HepG2 (cell line): ENCODE measurements at regions not wholly inside any gene's neighbourhood (a gene's known extent, or its start where the extent isn't known, plus 50 kb on each side); places are given as distances from the start of the nearest gene placed in this dataset.

ENCODE experiments used
- ATAC-seq: fragments of 200-7000 bp; cut with Tn5 transposase; 3 replicates; pipeline ENCODE4 v1.9.1; 2020; ENCODE audit warnings: mild to moderate bottlenecking, moderate library complexity
- BruUV-seq: library from RNA; stranded (reverse); fragments of 400-500 nt; replicated peaks from 2 replicates; lab custom pipeline; 2021; lab: Mats Ljungman, UMichigan
- CTCF ChIA-PET: fragments of 300-600 bp; formaldehyde crosslinking; extraction: SDS; loops from one replicate; lab custom pipeline; 2021; ENCODE audit warnings: low total read pairs, inconsistent platforms, low intra/inter-chr PET ratio; lab: Yijun Ruan, JAX
- POLR2A ChIA-PET: fragments of 350-600 bp; sonication (Branson Sonifier 250); formaldehyde crosslinking; loops from one replicate; lab custom pipeline; 2020; ENCODE audit warnings: antibody characterized with exemption, inconsistent platforms; lab: Yijun Ruan, JAX
- DNase-seq: peaks from one replicate; pipeline ENCODE4 v3.0.0-alpha.2; 2015; ENCODE audit warnings: low spot score
- FAIRE-seq: peaks from 3 replicates; lab custom pipeline; 2011; peaks lifted over from hg19 to GRCh38; lab: Jason Lieb, UNC
- H2AFZ ChIP-seq: one replicate; pipeline ENCODE4 v1.6.1; 2011; ENCODE audit warnings: low read length, inconsistent platforms
- H3K27ac ChIP-seq: fragments of 300-600 bp; 3 replicates; pipeline ENCODE4 v1.8.0; 2011; ENCODE audit warnings: mixed run types, mild to moderate bottlenecking, mixed read lengths, low read length, inconsistent platforms; ENCODE audit not compliant: insufficient read depth; ENCODE audit errors: extremely low read length
- H3K27me3 ChIP-seq, 2 experiments: fragments of 200-600 bp in 1 of 2; 2 replicates in 1 of 2; 3 replicates in 1 of 2; pipeline versions ENCODE4 v1.6.0 to v1.8.0; 2011; ENCODE audit warnings: low read length in 2 of 2, mild to moderate bottlenecking in 2 of 2, moderate library complexity in 2 of 2, inconsistent platforms in 1 of 2; ENCODE audit not compliant: insufficient read depth in 2 of 2, control insufficient read depth in 1 of 2
- H3K36me3 ChIP-seq, 2 experiments: fragments of 200-600 bp in 1 of 2; replicated peaks in 1 of 2; 2 replicates in 1 of 2; 3 replicates in 1 of 2; pipeline versions ENCODE4 v1.5.1 to v1.8.0; 2011; ENCODE audit warnings: low read length in 2 of 2, inconsistent platforms in 1 of 2; ENCODE audit not compliant: insufficient read depth in 2 of 2, control insufficient read depth in 1 of 2
- H3K4me1 ChIP-seq: 2 replicates; pipeline ENCODE4 v1.5.1; 2012; ENCODE audit warnings: low read length, inconsistent platforms; ENCODE audit not compliant: insufficient read depth
- H3K4me2 ChIP-seq: 2 replicates; pipeline ENCODE4 v1.6.0; 2011; ENCODE audit warnings: low read depth, low read length, inconsistent platforms
- H3K4me3 ChIP-seq, 3 experiments: fragments of 200-600 bp in 1 of 3; sonication (generic), shearing (Covaris generic) in 1 of 3; replicated peaks in 1 of 3; 2 replicates each; pipeline ENCODE4 v1.5.1; 2011 to 2016; ENCODE audit warnings: low read length in 3 of 3, inconsistent platforms in 2 of 3, low read depth in 2 of 3, mild to moderate bottlenecking in 2 of 3, control low read depth in 1 of 3, mixed read lengths in 1 of 3; ENCODE audit not compliant: insufficient read depth in 1 of 3
- H3K79me2 ChIP-seq: one replicate; pipeline ENCODE4 v1.6.1; 2011; ENCODE audit warnings: low read length, inconsistent platforms; ENCODE audit not compliant: insufficient read depth
- H3K9ac ChIP-seq: 2 replicates; pipeline ENCODE4 v1.6.0; 2011; ENCODE audit warnings: mild to moderate bottlenecking, low read depth, low read length, inconsistent platforms; ENCODE audit not compliant: insufficient read depth
- H3K9me3 ChIP-seq: 2 replicates; pipeline ENCODE4 v1.5.1; 2012; ENCODE audit warnings: mild to moderate bottlenecking, low read length
- H4K20me1 ChIP-seq: 2 replicates; pipeline ENCODE4 v1.6.0; 2011; ENCODE audit warnings: inconsistent platforms, mild to moderate bottlenecking, low read length, moderate library complexity; ENCODE audit not compliant: insufficient read depth
- ARNTL ChIP-seq: sonication (generic); formaldehyde crosslinking; IDR thresholded peaks from 2 replicates; pipeline ENCODE4 v1.4.0; 2020; ENCODE audit warnings: mild to moderate bottlenecking, missing genetic modification reagents
- CENPX ChIP-seq: sonication (generic); formaldehyde crosslinking; IDR thresholded peaks from 2 replicates; pipeline ENCODE4 v1.9.0; 2021; ENCODE audit warnings: mild to moderate bottlenecking, missing genetic modification reagents, moderate library complexity
- MAFK ChIP-seq, 2 experiments: IDR thresholded peaks in 1 of 2; conservative IDR thresholded peaks in 1 of 2; 2 replicates each; pipeline ENCODE4 v1.6.1; 2011; ENCODE audit warnings: improper control_type of control experiment in 2 of 2, low read length in 2 of 2
- ZNF614 ChIP-seq: IDR thresholded peaks from 2 replicates; pipeline ENCODE4 v1.6.1; 2018; ENCODE audit warnings: missing biosample characterization, missing genetic modification reagents, inconsistent platforms, borderline replicate concordance
- WGBS: methylation state at CpG from one replicate; pipeline ENCODE4 v1.1.6; 2017; ENCODE audit warnings: low lambda C conversion rate; 5-methylcytosine and 5-hydroxymethylcytosine counted together
- in situ Hi-C: cut with HindIII; loops from 2 replicates; pipeline ENCODE4 v1.10.0; 2017; ENCODE audit warnings: low pct_unique_long_range_greater_than_20kb; ENCODE audit not compliant: extremely low pct_ligation_motif_present
- intact Hi-C: fragments of 100-400 bp; cut with micrococcal nuclease; formaldehyde crosslinking; loops from one replicate; pipeline ENCODE4 v1.10.0; 2022; ENCODE audit not compliant: unreplicated experiment
- TF ChIP-seq, protein P1 (sequence below): sonication (generic); formaldehyde crosslinking; IDR thresholded peaks from one replicate; pipeline ENCODE4 v1.5.1; 2020; ENCODE audit warnings: mild to moderate bottlenecking, missing genetic modification reagents; ENCODE audit errors: not compliant biosample characterization

DNA sequence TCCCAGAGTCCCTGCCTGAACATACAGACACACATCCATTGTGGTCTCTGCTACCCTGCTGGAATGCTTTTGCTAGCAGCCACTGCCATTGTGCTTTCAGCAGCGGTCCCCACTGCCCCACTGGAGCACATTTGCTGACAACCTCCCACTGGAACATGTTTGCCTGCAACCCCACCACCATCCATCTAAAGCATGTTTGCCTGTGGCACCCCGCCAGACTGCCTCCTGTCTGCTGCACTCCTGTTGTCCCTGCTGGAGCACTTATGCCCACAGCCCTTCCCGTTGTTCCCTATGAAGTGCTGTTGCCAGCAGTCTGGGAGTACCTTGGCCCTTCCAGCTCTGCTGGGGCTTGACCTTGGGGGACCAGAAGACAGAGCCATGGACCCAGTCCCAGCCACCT is 136.3 kb downstream of the ARL5B start:
- no peaks in the 10 kb centered on the region for H3K36me3 ChIP-seq
- H3K4me2 ChIP-seq: no peak overlapping the region
- no peak for TF ChIP-seq ARNTL (CRISPR knock-in tag)
- no peak for TF ChIP-seq CENPX (CRISPR knock-in tag)
- TF ChIP-seq, protein P1, sequence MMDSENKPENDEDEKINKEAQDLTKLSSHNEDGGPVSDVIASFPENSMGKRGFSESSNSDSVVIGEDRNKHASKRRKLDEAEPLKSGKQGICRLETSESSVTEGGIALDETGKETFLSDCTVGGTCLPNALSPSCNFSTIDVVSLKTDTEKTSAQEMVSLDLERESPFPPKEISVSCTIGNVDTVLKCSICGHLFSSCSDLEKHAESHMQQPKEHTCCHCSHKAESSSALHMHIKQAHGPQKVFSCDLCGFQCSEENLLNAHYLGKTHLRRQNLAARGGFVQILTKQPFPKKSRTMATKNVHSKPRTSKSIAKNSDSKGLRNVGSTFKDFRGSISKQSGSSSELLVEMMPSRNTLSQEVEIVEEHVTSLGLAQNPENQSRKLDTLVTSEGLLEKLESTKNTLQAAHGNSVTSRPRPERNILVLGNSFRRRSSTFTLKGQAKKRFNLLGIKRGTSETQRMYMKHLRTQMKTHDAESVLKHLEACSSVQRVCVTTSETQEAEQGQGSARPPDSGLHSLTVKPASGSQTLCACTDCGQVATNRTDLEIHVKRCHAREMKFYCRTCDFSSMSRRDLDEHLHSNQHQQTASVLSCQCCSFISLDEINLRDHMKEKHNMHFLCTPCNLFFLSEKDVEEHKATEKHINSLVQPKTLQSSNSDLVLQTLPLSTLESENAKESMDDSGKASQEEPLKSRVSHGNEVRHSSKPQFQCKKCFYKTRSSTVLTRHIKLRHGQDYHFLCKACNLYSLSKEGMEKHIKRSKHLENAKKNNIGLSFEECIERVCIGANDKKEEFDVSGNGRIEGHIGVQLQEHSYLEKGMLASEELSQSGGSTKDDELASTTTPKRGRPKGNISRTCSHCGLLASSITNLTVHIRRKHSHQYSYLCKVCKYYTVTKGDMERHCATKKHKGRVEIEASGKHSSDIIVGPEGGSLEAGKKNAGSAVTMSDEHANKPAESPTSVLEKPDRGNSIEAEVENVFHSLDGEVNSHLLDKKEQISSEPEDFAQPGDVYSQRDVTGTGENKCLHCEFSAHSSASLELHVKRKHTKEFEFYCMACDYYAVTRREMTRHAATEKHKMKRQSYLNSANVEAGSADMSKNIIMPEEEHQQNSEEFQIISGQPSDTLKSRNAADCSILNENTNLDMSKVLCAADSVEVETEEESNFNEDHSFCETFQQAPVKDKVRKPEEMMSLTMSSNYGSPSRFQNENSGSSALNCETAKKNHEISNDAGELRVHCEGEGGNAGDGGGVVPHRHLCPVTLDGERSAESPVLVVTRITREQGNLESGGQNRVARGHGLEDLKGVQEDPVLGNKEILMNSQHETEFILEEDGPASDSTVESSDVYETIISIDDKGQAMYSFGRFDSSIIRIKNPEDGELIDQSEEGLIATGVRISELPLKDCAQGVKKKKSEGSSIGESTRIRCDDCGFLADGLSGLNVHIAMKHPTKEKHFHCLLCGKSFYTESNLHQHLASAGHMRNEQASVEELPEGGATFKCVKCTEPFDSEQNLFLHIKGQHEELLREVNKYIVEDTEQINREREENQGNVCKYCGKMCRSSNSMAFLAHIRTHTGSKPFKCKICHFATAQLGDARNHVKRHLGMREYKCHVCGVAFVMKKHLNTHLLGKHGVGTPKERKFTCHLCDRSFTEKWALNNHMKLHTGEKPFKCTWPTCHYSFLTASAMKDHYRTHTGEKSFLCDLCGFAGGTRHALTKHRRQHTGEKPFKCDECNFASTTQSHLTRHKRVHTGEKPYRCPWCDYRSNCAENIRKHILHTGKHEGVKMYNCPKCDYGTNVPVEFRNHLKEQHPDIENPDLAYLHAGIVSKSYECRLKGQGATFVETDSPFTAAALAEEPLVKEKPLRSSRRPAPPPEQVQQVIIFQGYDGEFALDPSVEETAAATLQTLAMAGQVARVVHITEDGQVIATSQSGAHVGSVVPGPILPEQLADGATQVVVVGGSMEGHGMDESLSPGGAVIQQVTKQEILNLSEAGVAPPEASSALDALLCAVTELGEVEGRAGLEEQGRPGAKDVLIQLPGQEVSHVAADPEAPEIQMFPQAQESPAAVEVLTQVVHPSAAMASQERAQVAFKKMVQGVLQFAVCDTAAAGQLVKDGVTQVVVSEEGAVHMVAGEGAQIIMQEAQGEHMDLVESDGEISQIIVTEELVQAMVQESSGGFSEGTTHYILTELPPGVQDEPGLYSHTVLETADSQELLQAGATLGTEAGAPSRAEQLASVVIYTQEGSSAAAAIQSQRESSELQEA: no peak
- no peak for TF ChIP-seq MAFK (conservative IDR thresholded peaks at IDR 0.05 in 1 of 2, IDR thresholded peaks at IDR 0.05 in 1 of 2; ENCODE audit: low read length in 2 of 2)
- TF ChIP-seq ZNF614: no peak
- no peaks in the 10 kb centered on the region for H3K4me1 ChIP-seq
- no peak overlapping the region for H3K4me3 ChIP-seq
- no peaks in the 10 kb centered on the region for H3K27me3 ChIP-seq
- 0 out of 2 replicates have a peak, but pooled peaks cover 6% of the 10 kb centered on the region for H3K9me3 ChIP-seq
- no peaks in the 10 kb centered on the region for H4K20me1 ChIP-seq
- intact Hi-C loops: no loop called here
- in situ Hi-C loops: no loop called here
- no peak overlapping the region for H2AFZ ChIP-seq
- no peak overlapping the region for H3K27ac ChIP-seq
- no peak for ATAC-seq
- H3K79me2 ChIP-seq: no peaks in the 10 kb centered on the region
- no peak overlapping the region for H3K9ac ChIP-seq
- WGBS: 6% methylated on average over 2 of the region's 3 CpGs
- DNase-seq: no peak
- no peak for FAIRE-seq
- no TSS peak for BruUV-seq
- POLR2A ChIA-PET: no interaction called here
- CTCF ChIA-PET: no interaction called here
